ENCODE measurements at regions not wholly inside any gene's neighbourhood (a gene's known extent, or its start where the extent isn't known, plus 50 kb on each side); places are given as distances from the start of the nearest gene placed in this dataset.

GRCh38 chr5:167413506-167413905 lies 877.9 kb upstream of the WWC1 start:
- TF ChIP-seq POLR2A (IDR thresholded peaks at IDR 0.05; ENCODE audit: low read length) (no peak), GATA1 (IDR thresholded peaks at IDR 0.05; ENCODE audit: low read depth, low read length) (no peak)
